Cardiac fibroblast (primary cell): ENCODE measurements at regions not wholly inside any gene's neighbourhood (a gene's known extent, or its start where the extent isn't known, plus 50 kb on each side); places are given as distances from the start of the nearest gene placed in this dataset.

Experiments used
- DNase-seq, 2 donors: peaks; one replicate each; pipeline versions ENCODE4 v3.0.0 to v3.0.0-alpha.2; 2010; ENCODE audit warnings: low read depth in 2 of 2
- H3K4me3 ChIP-seq, 2 donors: replicated peaks in 1 of 2; 1 replicate in 1 of 2; 2 replicates in 1 of 2; pipeline ENCODE4 v1.5.1; 2011; ENCODE audit warnings: low read depth in 2 of 2, low read length in 2 of 2, mild to moderate bottlenecking in 2 of 2, moderate library complexity in 1 of 2
- TF ChIP-seq, protein P1 (sequence below): IDR thresholded peaks from one replicate; pipeline ENCODE4 v1.5.1; 2011; ENCODE audit warnings: low read depth, mild to moderate bottlenecking, low read length, inconsistent platforms

DNA sequence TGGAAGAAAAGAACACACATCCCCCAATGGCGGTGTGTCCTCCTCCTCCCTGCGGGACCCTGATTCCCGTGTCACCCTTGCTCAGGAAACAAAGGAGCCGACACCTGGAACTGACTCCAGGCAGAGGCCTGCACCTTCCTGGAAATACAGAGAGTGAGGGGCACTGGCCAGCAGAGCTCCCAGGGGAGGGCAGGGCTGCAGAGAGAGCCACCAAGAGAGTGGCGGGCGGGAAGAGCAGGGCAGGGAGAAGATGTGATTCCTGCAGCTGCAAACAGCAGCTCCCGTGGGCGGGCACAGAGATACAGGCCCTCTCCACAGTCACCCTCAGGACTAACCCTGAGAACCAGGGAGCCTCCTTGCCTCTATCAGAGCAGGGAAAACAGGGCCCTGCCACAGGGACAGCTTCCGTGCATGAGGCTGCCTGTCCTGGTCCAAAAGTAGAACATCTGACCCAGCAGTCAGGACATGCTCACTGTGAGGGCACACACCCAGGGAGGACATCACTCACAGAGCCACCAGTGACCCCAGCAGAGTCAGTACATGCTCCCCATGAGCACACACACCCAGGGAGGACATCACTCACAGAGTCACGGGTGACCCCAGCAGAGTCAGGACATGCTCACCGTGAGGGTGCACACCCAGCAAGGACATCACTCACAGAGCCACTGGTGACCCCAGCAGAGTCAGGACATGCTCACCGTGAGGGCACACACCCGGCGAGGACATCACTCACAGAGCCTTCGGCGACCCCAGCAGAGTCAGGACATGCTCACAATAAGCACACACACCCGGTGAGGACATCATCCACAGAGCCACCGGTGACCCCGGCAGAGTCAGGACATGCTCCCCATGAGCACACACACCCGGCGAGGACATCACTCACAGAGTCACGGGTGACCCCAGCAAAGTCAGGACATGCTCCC is 193.1 kb downstream of the DLL1 start:
- H3K4me3 ChIP-seq, result no peak overlapping the region
- DNase-seq, result no peak
- TF ChIP-seq, protein P1, sequence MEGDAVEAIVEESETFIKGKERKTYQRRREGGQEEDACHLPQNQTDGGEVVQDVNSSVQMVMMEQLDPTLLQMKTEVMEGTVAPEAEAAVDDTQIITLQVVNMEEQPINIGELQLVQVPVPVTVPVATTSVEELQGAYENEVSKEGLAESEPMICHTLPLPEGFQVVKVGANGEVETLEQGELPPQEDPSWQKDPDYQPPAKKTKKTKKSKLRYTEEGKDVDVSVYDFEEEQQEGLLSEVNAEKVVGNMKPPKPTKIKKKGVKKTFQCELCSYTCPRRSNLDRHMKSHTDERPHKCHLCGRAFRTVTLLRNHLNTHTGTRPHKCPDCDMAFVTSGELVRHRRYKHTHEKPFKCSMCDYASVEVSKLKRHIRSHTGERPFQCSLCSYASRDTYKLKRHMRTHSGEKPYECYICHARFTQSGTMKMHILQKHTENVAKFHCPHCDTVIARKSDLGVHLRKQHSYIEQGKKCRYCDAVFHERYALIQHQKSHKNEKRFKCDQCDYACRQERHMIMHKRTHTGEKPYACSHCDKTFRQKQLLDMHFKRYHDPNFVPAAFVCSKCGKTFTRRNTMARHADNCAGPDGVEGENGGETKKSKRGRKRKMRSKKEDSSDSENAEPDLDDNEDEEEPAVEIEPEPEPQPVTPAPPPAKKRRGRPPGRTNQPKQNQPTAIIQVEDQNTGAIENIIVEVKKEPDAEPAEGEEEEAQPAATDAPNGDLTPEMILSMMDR, result no peak

DNA sequence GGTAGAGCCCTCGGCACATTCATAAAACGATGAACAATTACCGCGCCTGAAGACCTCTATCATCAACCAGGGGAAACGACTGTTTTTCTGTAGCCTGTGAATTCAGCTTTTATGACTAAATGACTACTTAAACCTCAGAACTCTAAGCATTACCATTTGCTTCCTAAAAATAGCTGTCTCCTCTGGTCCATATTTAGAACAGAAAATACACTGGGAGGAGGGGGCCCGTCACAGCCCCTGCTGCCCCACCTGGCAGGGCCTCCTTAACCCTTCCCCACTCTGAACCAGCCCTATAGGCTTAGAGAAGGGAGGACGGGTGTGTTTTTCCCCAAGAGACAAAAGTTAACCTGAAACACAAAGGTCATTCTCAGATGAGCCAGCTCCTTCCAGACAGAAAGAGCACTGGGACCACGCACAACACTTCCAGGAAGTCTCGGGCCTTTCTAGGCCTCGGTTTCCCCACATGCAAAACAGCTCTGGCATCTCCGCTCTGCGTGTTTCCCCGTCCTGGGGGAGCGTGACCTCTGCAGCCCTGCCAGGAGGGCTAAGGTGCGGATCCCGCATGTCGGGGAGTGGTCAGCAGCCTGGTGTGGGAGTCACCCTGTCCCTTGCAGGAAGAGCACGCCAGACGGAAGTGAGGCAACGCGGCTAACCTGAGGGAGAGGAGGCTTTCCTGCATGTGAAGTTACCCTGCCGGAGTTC is 193.9 kb downstream of the DLL1 start:
- no peak for DNase-seq
- TF ChIP-seq, protein P1, result no peak
- H3K4me3 ChIP-seq, result no peak overlapping the region

DNA sequence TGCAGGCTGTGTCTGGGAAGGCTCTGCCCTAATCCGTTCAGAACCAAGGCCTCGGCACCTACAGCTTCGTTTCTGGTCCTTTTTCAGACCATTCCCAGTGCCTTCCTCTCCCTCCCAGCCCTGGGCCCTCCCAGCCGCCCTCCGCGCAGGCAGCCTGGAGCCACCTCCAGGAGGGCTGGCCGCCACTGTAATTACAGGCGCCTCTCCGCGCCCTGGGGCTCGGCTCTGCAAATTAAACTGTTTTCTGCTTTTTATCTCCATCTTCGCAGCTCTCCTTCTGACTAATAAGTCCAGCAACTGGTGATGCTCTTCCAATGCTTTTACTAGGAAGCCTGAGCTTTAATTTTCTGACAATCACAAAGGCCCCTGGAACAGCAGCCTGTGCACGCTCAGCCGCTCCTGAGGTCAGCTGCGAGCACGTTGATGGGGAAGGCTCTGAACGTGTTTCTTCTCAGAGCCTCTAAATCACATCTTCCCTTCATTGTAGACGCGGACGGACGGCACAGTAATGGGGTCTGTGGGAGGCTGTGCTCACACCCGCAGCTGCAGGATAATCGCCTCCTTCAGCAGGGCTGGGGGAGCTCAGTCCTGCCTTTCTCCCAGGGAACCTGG is 194.6 kb downstream of the DLL1 start:
- no peak for DNase-seq
- TF ChIP-seq, protein P1, result no peak
- no peak overlapping the region for H3K4me3 ChIP-seq

DNA sequence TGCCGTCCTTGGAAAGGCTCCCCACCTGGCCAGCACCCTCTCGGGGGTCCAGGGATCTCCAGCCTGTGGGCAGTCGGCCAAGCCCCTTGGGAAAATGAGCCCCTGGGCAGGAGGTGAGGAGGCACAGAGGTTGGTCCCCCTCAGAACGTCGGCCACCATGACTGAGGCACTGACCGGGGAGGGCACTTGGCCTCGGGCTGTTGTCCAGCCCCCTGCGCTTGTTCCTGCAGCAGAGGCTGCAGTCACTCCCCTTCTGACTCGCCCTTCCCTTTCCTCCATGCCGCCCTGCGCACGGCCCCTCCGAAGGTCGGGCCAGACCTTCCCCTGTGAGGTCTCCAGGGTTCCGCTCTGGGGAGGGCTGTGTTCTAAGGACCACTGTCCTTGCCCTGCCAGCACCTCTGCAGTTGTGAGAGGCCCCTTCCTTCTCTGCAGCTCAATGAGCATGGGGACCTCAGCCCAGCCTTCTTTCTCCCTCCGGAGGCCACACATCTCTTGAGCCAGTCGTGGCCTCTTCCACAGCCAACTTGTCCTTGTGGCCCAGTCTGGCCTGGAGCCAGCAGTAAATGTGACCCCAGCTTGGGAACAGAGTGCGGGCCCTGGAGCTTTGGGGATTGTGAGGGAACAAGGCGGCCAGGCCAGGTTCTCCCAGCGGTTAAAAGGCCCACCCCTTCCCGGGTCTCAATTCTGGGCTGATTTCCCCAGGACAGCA is 195.5 kb downstream of the DLL1 start:
- DNase-seq, result no peak
- TF ChIP-seq, protein P1, result no peak
- no peak overlapping the region for H3K4me3 ChIP-seq

DNA sequence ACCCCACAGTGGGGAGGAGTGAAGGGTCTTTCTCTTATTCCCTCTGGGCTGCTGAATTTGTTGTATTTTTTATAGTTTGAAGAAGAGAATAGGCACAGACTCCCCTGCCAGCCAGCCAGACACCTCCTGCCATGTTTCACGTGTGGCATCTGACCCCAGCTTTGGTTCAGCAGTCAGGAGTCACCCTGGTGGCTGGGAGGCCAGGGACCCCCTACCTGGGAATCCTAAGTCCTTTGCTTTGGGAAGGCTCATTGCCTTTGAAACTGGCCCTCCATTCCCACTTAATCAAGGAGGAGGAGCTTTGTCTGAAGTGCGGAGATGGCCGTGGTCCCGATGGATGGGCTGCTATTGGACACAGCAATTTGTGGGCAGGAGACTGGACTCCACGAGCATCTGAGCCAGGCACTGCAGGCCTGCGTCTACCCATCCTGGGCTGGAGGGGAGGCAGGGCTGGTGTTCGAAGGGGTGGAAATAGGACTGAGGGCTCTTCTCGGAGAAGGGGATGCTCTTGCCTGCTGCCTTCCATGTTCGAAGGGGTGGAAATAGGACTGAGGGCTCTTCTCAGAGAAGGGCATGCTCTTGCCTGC is 196.1 kb downstream of the DLL1 start:
- H3K4me3 ChIP-seq, result no peak overlapping the region
- DNase-seq, result no peak
- TF ChIP-seq, protein P1, result no peak
